ENCODE measurements at regions not wholly inside any gene's neighbourhood (a gene's known extent, or its start where the extent isn't known, plus 50 kb on each side); places are given as distances from the start of the nearest gene placed in this dataset.

GRCh38 chr9:109870365-109870764 lies 90.4 kb downstream of the PALM2AKAP2 start:
- 73 to 80% methylated on average over 6 of the region's 6 CpGs for WGBS, 2 donors
- no peak for TF ChIP-seq CTCF (IDR thresholded peaks at IDR 0.05; ENCODE audit: control extremely low read depth, extremely low read depth)
- no peak for ATAC-seq (ENCODE audit: insufficient read depth, low FRiP score)

DNA sequence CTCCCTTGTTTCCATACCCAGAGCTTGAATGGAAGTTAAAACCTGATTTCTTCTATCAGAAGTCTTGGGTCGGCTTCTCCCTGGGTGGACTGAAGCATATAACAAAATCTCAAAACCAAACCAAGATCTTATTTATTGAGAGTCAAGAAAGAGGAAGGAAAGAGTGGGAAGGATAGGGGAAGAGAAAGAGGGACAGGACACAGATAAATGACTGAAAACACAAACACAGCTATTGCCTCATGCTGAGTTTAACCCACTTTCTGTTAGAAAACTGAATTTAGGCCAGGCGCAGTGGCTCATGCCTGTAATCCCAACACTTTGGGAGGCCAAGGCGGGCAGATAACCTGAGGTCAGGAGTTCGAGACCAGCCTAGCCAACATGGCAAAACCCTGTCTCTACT lies 92.9 kb downstream of the PALM2AKAP2 start:
- no peak for TF ChIP-seq CTCF (IDR thresholded peaks at IDR 0.05; ENCODE audit: control extremely low read depth, extremely low read depth)
- DNase-seq (no peak), ATAC-seq (ENCODE audit: insufficient read depth, low FRiP score) (no peak)
- Histone ChIP-seq H3K27ac (ENCODE audit: low read depth in 1 of 2, low read length in 1 of 2) (peak overlapping the region in 1 of 2 donors; percentile 33), H3K4me3 (no peak overlapping the region), H3K36me3 (ENCODE audit: control insufficient read depth in 4 of 4, insufficient read depth in 4 of 4, low read length in 4 of 4) (peaks cover 0 to 4% (median 0%) of the 10 kb centered on the region in 4 donors), H3K9ac (ENCODE audit: insufficient read depth in 1 of 2, low read length in 2 of 2) (no peak overlapping the region), H3K9me3 (ENCODE audit: control insufficient read depth in 4 of 4, insufficient read depth in 3 of 4, low read length in 3 of 4) (no peaks in the 10 kb centered on the region), H3K27me3 (ENCODE audit: control insufficient read depth in 3 of 3, insufficient read depth in 3 of 3, low read length in 2 of 3) (no peaks in the 10 kb centered on the region), H3K4me1 (ENCODE audit: control insufficient read depth in 5 of 5, insufficient read depth in 5 of 5, low read length in 5 of 5) (peaks cover 0 to 10% (median 0%) of the 10 kb centered on the region in 5 donors)
- 92 to 95% methylated on average over 4 of the region's 4 CpGs for WGBS, 2 donors

More at GRCh38 chr9:109870365-109870764, 90.4 kb downstream of the PALM2AKAP2 start:
- Histone ChIP-seq H3K9me3 (ENCODE audit: control insufficient read depth in 4 of 4, insufficient read depth in 3 of 4, low read length in 3 of 4) (no peaks in the 10 kb centered on the region), H3K27ac (ENCODE audit: low read depth in 1 of 2, low read length in 1 of 2) (peak overlapping the region in 1 of 2 donors; percentile 78), H3K9ac (ENCODE audit: insufficient read depth in 1 of 2, low read length in 2 of 2) (no peak overlapping the region), H3K27me3 (ENCODE audit: control insufficient read depth in 3 of 3, insufficient read depth in 3 of 3, low read length in 2 of 3) (no peaks in the 10 kb centered on the region), H3K36me3 (ENCODE audit: control insufficient read depth in 4 of 4, insufficient read depth in 4 of 4, low read length in 4 of 4) (peaks cover 0 to 4% (median 0%) of the 10 kb centered on the region in 4 donors), H3K4me3 (no peak overlapping the region), H3K4me1 (ENCODE audit: control insufficient read depth in 5 of 5, insufficient read depth in 5 of 5, low read length in 5 of 5) (peaks cover 0 to 18% (median 3%) of the 10 kb centered on the region in 5 donors)
- no peak for DNase-seq

GRCh38 chr9:109875495-109876129 lies 95.6 kb downstream of the PALM2AKAP2 start:
- Histone ChIP-seq H3K4me1 (ENCODE audit: control insufficient read depth in 5 of 5, insufficient read depth in 5 of 5, low read length in 5 of 5) (peaks cover 0 to 2% (median 0%) of the 10 kb centered on the region in 5 donors), H3K4me3 (no peak overlapping the region), H3K9ac (ENCODE audit: insufficient read depth in 1 of 2, low read length in 2 of 2) (no peak overlapping the region), H3K9me3 (ENCODE audit: control insufficient read depth in 4 of 4, insufficient read depth in 3 of 4, low read length in 3 of 4) (no peaks in the 10 kb centered on the region), H3K27me3 (ENCODE audit: control insufficient read depth in 3 of 3, insufficient read depth in 3 of 3, low read length in 2 of 3) (no peaks in the 10 kb centered on the region), H3K36me3 (ENCODE audit: control insufficient read depth in 4 of 4, insufficient read depth in 4 of 4, low read length in 4 of 4) (peaks cover 0 to 4% (median 1%) of the 10 kb centered on the region in 4 donors), H3K27ac (ENCODE audit: low read depth in 1 of 2, low read length in 1 of 2) (no peak overlapping the region)
- DNase-seq (no peak), ATAC-seq (ENCODE audit: insufficient read depth, low FRiP score) (no peak)
- TF ChIP-seq CTCF (IDR thresholded peaks at IDR 0.05; ENCODE audit: control extremely low read depth, extremely low read depth): no peak
- 66 to 77% methylated on average over 4 of the region's 4 CpGs for WGBS, 2 donors

Data from lung (tissue), 11 donors.